GM21723 (cell line): ENCODE measurements at regions not wholly inside any gene's neighbourhood (a gene's known extent, or its start where the extent isn't known, plus 50 kb on each side); places are given as distances from the start of the nearest gene placed in this dataset.

Experiments
- ATAC-seq: cut with Tn5 transposase; IDR thresholded peaks from one replicate; pipeline ENCODE4 v1.9.1; 2021; ENCODE audit warnings: mild to moderate bottlenecking, moderate library complexity; ENCODE audit not compliant: unreplicated experiment

- ATAC-seq, result no peak
These were observed 98.8 kb upstream of the MYCBP2 start for GRCh38 chr13:77425705-77426104.

- no peak for ATAC-seq
These were observed 96.4 kb upstream of the MYCBP2 start for GRCh38 chr13:77423296-77423695.

- ATAC-seq, result no peak
These were observed 95.8 kb upstream of the MYCBP2 start for GRCh38 chr13:77422724-77423123.

- no peak for ATAC-seq
These were observed 91.0 kb upstream of the MYCBP2 start for GRCh38 chr13:77417897-77418296.

- no peak for ATAC-seq
These were observed 89.8 kb upstream of the MYCBP2 start for GRCh38 chr13:77416666-77417212.

GRCh38 chr13:77415253-77416071, 88.6 kb upstream of the MYCBP2 start:
- ATAC-seq, result peak; percentile 89

GRCh38 chr13:77412860-77413259, 86.0 kb upstream of the MYCBP2 start:
- ATAC-seq, result no peak

GRCh38 chr13:77412116-77412635, 85.3 kb upstream of the MYCBP2 start:
- no peak for ATAC-seq

GRCh38 chr13:77409412-77409811, 82.5 kb upstream of the MYCBP2 start:
- ATAC-seq, result no peak

GRCh38 chr13:77406644-77407440, 79.9 kb upstream of the MYCBP2 start:
- no peak for ATAC-seq

GRCh38 chr13:77398825-77399620, 72.1 kb upstream of the MYCBP2 start:
- no peak for ATAC-seq

- ATAC-seq, result no peak
These were observed 70.7 kb upstream of the MYCBP2 start for GRCh38 chr13:77397636-77398035.

GRCh38 chr13:77391475-77391874, 64.6 kb upstream of the MYCBP2 start:
- no peak for ATAC-seq

- no peak for ATAC-seq
These were observed 63.5 kb upstream of the MYCBP2 start for GRCh38 chr13:77390391-77390790.

- ATAC-seq, result peak; percentile 65
These were observed 62.7 kb upstream of the MYCBP2 start for GRCh38 chr13:77389625-77390000.

- ATAC-seq, result peak; percentile 19
These were observed 62.2 kb upstream of the MYCBP2 start for GRCh38 chr13:77388944-77389624.

- no peak for ATAC-seq
These were observed 60.8 kb upstream of the MYCBP2 start for GRCh38 chr13:77387607-77388200.

GRCh38 chr13:77386880-77387606, 60.1 kb upstream of the MYCBP2 start:
- peak; percentile 65 for ATAC-seq

- no peak for ATAC-seq
These were observed 59.2 kb upstream of the MYCBP2 start for GRCh38 chr13:77386046-77386445.
